ENCODE measurements at regions not wholly inside any gene's neighbourhood (a gene's known extent, or its start where the extent isn't known, plus 50 kb on each side); places are given as distances from the start of the nearest gene placed in this dataset.
"Not testable (repeated sequence)": the region's sequence is repeated elsewhere in the genome, so short reads cannot be mapped to it uniquely, and the experiment has no call there.

DNA sequence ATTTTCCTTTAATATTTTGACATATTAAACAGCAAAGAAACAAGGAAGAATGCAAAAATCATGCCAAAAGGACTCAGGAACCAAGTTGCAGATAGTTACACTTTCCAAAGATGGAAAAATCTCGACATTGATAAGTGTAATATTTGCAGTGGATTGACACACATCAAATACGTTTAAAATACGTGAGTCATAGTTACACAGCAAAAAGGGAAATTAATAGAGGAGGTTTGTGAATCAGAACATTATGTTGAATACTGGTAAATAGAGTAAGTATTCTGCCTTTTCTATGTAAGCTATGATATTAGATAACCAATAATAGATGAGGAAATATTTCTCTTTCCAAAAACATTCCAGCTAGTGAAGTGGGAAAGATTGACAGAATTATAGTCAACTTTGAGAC is 1761.3 kb upstream of the IGFBP7 start:
- DNase-seq: no peak

GRCh38 chr4:58849026-58849425 is 1738.8 kb upstream of the IGFBP7 start:
- DNase-seq: no peak

- DNase-seq: no peak
Measured at GRCh38 chr4:58843455-58843854, 1733.3 kb upstream of the IGFBP7 start.

DNA sequence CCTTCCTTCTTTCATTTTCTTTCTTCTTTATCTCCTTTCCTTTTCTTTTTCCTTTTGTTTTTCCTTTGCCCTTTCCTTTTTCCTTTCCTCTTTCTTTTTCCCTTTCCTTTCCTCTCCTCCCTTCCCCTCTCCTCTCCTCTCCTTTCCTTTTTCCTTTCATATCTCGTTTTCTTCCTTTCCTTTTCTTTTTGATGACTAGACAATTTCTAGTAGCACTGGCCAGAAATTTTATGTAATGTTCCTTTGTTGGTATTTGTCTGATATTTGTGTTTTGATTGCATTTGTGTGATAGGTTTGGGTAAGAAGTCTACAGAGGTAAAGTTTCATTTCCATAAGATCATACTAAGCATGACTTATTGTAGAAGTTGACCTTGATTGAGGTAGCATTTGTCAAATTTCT is 1722.9 kb upstream of the IGFBP7 start:
- no peak for DNase-seq

- no peak for DNase-seq
Measured at GRCh38 chr4:58825278-58825677, 1715.1 kb upstream of the IGFBP7 start.

DNA sequence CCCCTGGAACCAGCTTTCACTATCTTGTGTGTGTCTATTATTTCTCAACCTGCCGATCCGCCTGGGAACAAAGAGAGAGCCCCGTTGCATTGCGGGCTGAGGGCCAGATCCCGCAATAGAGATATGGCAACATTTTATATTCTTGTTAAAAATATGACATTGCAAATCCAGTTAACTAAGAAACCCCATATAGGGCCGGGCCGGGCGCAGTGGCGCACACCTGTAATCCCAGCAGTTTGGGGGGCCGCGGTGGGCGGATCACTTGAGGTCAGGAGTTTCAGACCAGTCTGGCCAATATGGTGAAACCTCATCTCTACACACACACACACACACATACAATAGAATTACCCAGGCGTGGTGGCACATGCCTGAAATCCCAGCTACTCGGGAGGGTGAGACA is 1708.4 kb upstream of the IGFBP7 start:
- not testable (repeated sequence) for DNase-seq

DNA sequence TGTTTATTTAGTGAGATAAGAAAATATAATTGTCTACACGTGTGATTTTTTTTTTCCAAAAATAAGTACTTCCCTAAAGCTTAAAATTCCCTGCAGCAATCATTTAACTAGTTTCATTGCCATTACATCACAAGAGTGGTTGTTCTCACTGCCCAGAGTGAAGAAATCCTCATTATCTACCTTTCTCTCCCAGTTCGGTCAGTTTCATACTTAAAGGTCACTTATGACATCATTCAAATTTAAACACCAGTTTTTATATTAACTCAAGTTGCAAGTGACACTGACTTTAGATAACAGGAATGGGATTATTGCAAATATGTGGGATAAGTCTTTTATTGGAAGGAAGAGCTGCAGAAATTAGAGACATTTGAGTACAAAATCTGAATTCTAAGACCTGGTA is 1699.8 kb upstream of the IGFBP7 start:
- no peak for DNase-seq

DNA sequence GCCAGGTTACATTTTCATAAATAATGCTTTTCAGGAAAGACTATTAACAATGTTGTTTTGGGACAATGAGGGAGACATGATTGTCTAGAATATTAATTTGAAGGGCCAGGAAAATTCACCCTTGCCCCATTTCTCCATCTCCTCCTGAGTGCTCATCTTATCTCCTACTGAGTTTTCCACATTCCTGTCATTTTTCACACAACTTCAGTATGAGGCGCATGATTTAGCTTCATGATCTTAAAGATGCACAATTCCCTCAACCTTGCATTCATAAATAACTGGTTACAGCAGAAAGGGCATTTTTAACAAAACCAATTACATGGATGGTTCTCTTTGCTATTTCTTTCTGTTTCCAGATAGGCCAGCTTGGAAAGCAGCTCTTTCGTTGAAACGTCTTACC is 1699.2 kb upstream of the IGFBP7 start:
- no peak for DNase-seq

DNA sequence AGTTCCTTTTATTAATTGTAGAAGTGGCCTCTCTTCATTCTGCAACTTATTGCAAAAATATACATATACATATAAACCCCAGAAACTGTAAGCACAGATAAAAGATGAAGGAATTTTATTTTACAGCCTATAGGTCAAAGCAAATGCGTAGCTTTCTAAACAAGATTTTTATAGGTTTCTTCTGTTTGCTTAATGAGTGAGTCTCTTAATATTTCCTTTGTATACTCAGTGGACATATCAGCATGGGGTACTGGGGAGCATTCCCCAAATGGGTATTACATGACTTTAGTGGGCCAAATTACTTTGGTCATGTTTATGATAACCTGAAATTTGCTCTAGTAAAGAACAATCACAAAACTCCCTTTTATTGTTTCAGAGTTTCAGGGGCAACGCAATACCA is 1698.6 kb upstream of the IGFBP7 start:
- DNase-seq: no peak

GRCh38 chr4:58807843-58808615 is 1697.8 kb upstream of the IGFBP7 start:
- no peak for DNase-seq

GRCh38 chr4:58776627-58777026 is 1666.4 kb upstream of the IGFBP7 start:
- DNase-seq: no peak

DNA sequence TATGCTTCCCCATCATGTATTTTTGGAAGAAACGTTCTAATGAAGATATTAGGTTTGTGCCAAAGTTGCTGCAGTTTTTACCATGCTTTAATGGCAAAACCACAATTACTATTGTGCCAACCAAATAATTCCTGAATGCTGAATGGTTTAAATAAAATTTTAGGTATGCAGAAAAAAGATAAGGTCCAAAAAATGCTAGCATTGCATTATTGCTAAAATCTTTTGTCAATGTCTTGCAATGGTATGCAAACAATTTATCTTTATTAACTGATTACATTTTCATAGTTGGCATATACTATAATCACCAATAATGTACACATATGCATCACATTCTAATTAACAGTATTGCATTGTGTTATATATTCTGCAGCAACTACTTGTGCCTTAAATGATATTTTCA is 1657.4 kb upstream of the IGFBP7 start:
- no peak for DNase-seq

DNA sequence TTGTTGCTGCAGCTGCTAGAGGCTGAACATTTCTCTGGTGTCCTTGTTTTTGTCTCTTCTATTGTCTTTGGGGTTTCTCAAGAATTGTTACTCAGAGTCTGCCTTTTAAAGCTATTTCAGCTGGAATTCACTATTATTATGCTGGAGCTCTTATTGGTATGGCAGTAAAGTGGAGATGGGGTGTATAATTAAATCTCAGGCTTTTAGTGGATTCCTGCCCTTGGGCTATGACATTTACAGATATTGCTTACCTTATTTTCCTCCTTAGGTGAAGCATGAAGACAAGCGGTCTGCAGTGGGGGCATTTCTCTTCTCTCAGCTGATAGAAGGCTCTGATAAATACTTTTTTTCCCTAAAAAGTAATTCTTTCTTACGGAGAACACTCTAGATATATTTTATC is 1656.6 kb upstream of the IGFBP7 start:
- no peak for DNase-seq

DNA sequence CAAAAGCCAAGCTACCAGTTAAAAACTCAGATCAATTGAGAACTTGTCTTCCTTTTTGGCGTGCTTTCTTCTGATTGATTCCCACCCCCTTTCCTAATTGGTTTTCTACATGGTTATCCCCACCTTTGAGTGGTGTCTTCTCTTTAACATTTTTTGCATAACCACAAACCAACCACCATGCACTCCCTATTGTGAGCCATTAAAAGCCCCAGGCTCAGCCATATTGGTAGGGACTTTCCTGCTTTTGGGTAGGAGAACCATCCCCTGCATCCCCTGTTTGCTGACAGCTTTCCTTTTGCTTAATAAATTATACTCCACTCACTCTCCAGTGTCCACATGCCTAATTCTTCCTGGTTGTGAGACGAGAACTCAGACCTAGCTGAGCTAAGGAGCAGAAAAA is 1651.4 kb upstream of the IGFBP7 start:
- DNase-seq: no peak

- no peak for DNase-seq
Measured at GRCh38 chr4:58760737-58761136, 1650.6 kb upstream of the IGFBP7 start.

DNA sequence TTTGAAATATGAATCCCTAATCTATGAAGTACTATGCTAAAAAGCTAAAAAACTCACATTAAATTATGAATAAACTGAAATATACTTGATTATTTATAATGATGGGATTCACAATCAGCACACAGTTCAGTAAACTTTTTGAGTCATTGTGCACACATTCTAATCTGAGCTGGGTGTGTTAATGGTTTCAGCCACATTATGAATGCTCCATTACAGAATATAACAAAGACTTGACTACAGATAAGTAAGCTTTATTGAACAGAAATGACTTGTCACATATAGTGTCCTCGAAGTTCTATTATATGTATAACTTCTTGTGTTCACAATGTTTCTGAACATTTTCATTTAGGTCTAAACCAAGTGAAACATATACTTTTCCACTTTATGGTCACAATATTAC is 1649.9 kb upstream of the IGFBP7 start:
- DNase-seq: no peak

GRCh38 chr4:58749206-58749605 is 1639.0 kb upstream of the IGFBP7 start:
- no peak for DNase-seq

DNA sequence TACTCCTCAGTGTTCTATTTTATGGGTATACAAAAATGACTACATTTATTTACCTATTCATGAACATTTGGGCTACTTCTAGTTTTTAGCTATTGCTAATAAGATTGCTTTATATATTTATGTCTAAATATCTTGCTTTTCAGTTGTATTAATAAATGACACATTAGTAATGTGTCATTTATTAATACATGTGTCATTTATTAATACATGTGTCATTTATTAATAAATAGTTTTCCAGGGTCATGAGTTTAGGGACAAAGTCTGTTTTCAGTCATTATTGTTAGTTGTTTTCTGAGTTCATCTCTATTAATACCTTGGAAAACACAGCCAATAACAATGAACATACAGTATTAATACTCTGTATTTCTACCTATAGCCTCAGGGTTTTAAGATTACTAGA is 1630.7 kb upstream of the IGFBP7 start:
- DNase-seq: no peak

- DNase-seq: no peak
Measured at GRCh38 chr4:58739275-58739674, 1629.1 kb upstream of the IGFBP7 start.

GRCh38 chr4:58738375-58738774 is 1628.2 kb upstream of the IGFBP7 start:
- DNase-seq: no peak

DNA sequence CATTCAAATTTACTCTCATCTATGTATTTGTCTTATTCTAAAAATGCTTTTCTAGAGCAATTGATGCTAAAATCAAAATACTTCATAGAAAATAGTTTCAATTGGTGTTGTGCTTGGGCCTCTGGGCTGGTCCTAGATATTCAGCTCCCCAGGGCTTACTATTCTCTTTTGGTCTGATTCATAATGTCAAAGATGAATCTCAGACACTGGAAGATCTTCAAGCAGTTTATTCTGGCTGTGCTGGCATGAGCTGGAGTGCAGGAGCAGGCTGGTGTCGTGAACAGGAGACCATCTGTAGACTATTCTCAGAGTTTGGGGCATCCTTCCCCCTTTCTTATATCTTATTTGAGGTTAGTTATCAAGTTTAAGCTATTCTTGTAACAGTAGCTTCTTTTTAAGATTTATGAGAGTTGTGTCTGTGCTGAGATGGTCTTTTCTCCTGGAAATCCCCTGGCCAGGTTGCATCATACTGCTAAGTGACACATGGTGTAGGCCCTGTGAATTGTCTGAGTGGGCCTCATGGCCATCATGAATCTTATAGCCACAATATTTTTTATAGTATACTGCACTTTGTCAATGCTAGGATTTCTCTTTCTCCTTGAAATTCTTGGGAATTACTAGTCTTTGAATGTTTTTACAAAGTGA is 1624.0 kb upstream of the IGFBP7 start:
- DNase-seq: no peak

GRCh38 chr4:58732973-58733372 is 1622.8 kb upstream of the IGFBP7 start:
- DNase-seq: no peak

- no peak for DNase-seq
Measured at GRCh38 chr4:58723954-58724353, 1613.8 kb upstream of the IGFBP7 start.

DNA sequence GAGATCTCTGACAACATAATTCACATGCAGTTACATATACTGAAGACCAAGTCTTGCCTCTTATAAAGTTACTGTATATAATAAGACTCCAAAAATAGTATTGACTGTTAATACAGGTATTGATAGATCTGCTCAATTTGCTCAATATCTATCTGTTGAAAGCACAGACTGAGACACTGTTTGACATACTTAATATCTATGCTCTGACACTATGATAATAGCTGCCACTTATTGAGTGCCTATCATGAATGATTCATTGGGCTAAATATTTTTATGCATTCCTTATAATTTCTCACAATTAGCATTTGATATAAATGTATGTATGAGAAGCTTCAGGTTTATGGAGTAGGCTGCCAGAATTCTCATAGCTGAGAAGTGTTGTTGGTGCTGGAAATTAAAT is 1600.9 kb upstream of the IGFBP7 start:
- DNase-seq: no peak

GRCh38 chr4:58688568-58688967 is 1578.4 kb upstream of the IGFBP7 start:
- no peak for DNase-seq

All from NCI-H526 (cell line).